SU-DHL-6 (cell line): ENCODE measurements at regions not wholly inside any gene's neighbourhood (a gene's known extent, or its start where the extent isn't known, plus 50 kb on each side); places are given as distances from the start of the nearest gene placed in this dataset.

Source experiments
- CTCF ChIP-seq: fragments of 200-600 bp; sonication (generic); IDR thresholded peaks from one replicate; pipeline ENCODE4 v1.5.1; 2017; ENCODE audit warnings: antibody characterized with exemption, mild to moderate bottlenecking, low read length, moderate library complexity; ENCODE audit not compliant: insufficient read depth, poor library complexity, severe bottlenecking
- EZH2phosphoT487 ChIP-seq: fragments of 200-600 bp; sonication (generic), shearing (Covaris generic); conservative IDR thresholded peaks from 2 replicates; pipeline ENCODE4 v1.6.1; 2018; ENCODE audit warnings: mild to moderate bottlenecking, antibody characterized with exemption, low read length, moderate library complexity, mixed read lengths

- TF ChIP-seq EZH2phosphoT487: no peak
- TF ChIP-seq CTCF: no peak
These were observed 134.2 kb upstream of the CIBAR2 start for GRCh38 chr16:85246473-85246872.
